ENCODE measurements at regions not wholly inside any gene's neighbourhood (a gene's known extent, or its start where the extent isn't known, plus 50 kb on each side); places are given as distances from the start of the nearest gene placed in this dataset.

DNA sequence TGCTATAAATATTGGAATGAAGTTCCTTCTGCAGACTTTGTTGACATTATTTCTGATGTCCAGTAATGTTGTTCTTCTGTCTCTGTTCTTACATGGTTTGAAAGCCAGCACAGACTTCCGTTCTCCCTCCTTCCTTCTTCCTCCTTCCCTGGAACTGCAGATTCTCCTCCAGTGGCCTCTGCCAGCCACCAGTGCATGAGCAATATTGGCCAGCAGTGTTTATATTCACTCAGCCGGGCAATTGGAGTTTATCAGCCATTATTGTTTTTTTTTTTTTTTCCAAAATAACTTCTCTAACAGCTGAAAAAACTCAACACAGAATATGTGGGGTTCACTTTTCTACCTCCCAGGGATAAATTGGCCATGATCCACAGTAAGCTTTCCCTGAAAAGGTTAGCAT is 86.8 kb downstream of the ADCYAP1 start:
- TF ChIP-seq POLR2A (IDR thresholded peaks at IDR 0.05) (no peak), EP300 (IDR thresholded peaks at IDR 0.05) (no peak)

Measured in stomach (tissue), 4 donors.